Stimulated activated naive CD8-positive, alpha-beta T cell treated with anti-CD3 and anti-CD28 coated beads, Interleukin-15, Interleukin-2, amounts not matched to agents 100 U/mL and 50 U/mL, for 24 hours (primary cell): ENCODE measurements at regions not wholly inside any gene's neighbourhood (a gene's known extent, or its start where the extent isn't known, plus 50 kb on each side); places are given as distances from the start of the nearest gene placed in this dataset.
A peak's percentile ranks its signal among the peaks of the same experiment; 100 is the strongest.

Source experiments
- ATAC-seq: fragments of 150-1000 bp; cut with Tn5 transposase; one replicate; pipeline ENCODE4 v1.10.0; 2021
- DNase-seq: peaks from one replicate; pipeline ENCODE4 v3.0.0; 2021

- peak; percentile 52 for ATAC-seq
- DNase-seq = peak; percentile 69
These were observed 663.7 kb upstream of the B3GAT1 start for GRCh38 chr11:135075740-135076139.

DNA sequence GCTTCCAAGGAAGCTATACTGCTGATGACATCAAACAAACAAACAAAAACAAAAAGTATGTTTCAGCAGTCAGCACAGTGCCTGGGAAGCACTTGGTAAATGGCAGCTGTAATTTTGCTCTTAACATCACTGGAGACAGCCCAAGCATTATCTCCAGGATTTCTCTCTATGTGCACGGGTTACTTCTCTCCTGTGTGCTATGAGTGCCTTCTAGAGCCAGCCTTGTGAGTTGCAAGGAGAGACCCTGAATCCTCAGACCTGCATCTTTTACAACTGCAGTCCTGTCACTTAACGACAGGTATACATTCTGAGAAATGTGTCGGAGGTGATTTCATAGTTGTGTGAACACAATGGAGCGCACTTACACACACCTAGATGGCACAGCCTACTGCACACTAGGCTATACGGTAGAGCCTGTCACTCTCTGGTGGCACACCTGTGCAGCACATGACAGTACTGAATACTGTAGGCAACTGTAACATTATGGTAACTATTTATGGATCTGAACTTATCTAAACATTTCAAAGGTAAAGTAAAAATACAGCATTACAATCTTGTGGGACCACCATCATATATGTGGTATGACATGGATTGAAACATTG lies 662.5 kb upstream of the B3GAT1 start:
- no peak for DNase-seq
- peak; percentile 25 for ATAC-seq

- ATAC-seq (no peak), DNase-seq (no peak)
These were observed 661.8 kb upstream of the B3GAT1 start for GRCh38 chr11:135073870-135074269.

GRCh38 chr11:135073381-135073780 lies 661.3 kb upstream of the B3GAT1 start:
- ATAC-seq (no peak), DNase-seq (no peak)

- DNase-seq (no peak), ATAC-seq (no peak)
These were observed 657.8 kb upstream of the B3GAT1 start for GRCh38 chr11:135069890-135070289.

DNA sequence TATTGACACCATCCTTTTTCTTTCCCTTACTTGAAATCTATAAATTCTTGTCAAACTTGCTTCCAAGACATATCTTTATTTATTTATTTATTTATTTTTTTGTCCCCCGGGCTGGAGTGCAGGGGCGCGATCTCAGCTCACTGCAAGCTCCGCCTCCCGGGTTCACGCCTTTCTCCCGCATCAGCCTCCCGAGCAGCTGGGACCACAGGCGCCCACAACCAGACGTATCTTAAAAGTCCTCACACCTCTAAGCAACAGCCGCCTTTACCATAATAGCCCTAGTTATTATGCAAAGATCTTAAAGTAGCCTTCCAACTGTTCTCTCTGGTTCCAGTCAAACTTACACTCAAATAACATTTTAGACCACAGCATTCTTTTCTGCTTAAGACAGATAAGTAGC lies 657.0 kb upstream of the B3GAT1 start:
- no peak for DNase-seq
- ATAC-seq = no peak

DNA sequence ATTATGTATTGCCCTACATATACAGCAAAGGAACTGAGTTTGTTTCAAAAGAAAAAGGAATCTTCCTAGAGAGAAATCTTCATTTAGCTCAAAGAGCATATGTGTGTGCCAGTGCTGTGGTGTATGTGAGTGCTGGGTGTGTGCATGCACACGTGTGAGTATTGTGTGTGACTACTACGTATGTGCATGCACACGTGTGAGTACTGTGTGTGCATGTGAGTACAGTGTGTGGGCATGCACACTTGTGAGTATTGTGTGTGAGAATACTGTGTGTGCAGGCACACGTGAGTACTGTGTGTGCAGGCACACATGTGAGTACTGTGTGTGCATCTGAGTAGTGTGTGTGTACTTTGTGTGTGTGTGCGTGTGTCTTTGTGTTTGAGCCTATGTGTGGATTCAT lies 651.0 kb upstream of the B3GAT1 start:
- DNase-seq (no peak), ATAC-seq (no peak)

- DNase-seq = no peak
- ATAC-seq = no peak
These were observed 649.1 kb upstream of the B3GAT1 start for GRCh38 chr11:135061166-135061565.

DNA sequence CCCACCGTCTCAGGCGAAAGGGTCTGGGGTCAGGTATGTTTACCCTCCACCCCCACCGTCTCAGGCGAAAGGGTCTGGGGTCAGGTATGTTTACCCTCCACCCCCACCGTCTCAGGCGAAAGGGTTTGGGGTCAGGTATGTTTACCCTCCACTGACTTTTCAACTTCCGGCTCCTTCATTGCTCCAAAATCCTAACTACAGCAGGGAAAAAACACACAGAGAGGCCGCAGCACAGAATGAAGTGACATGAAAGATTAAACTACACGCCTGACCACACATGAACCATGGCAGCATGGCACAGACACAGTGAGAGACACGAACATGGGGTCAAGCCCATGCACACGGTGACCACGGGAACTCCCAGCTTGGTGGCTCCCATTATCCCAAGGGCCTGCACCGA lies 634.9 kb upstream of the B3GAT1 start:
- ATAC-seq = no peak
- DNase-seq = no peak

DNA sequence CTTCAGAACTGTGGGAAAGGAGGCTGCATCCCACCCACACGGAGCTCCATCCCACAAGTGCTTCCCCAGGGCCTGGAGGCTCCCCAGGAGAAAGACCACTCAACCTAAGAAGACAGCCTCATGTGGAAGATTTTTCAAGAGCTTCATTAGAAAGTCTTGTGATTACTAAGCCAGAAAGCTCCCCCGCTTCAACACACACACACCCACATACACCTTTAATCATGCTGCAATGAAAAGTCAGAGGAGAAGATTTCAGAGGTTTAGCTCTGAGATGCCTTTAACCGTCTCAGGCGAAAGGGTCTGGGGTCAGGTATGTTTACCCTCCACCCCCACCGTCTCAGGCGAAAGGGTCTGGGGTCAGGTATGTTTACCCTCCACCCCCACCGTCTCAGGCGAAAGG lies 634.5 kb upstream of the B3GAT1 start:
- ATAC-seq = no peak
- no peak for DNase-seq

GRCh38 chr11:135043434-135043833 lies 631.4 kb upstream of the B3GAT1 start:
- DNase-seq (no peak), ATAC-seq (no peak)

DNA sequence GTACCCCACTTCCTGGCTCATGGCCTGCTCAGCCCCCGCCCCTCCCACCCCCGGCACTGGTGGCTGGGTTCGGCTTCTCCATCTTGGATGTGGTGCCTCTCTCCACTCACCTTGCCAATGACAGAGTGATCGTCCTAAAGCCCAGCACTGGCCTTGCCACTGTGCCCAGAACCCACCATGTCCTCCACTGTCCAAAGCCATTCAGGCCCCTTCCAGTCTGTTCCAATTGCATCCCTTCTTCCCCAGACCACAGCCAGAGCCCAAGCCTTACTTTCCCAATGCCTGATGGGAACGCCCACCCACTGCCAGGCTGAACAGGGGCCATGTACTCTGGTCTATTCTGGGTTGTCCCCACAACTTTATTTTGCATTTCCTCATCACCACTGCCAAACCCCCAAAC lies 625.8 kb upstream of the B3GAT1 start:
- DNase-seq (no peak), ATAC-seq (no peak)

- DNase-seq = no peak
- ATAC-seq = no peak
These were observed 624.7 kb upstream of the B3GAT1 start for GRCh38 chr11:135036488-135037297.

- ATAC-seq (no peak), DNase-seq (no peak)
These were observed 623.2 kb upstream of the B3GAT1 start for GRCh38 chr11:135035282-135035681.

- no peak for ATAC-seq
These were observed 621.5 kb upstream of the B3GAT1 start for GRCh38 chr11:135033540-135033939.

GRCh38 chr11:135031205-135031989 lies 619.4 kb upstream of the B3GAT1 start:
- ATAC-seq = no peak
- DNase-seq = no peak

More at GRCh38 chr11:135033540-135033939, 621.5 kb upstream of the B3GAT1 start:
- DNase-seq = no peak

DNA sequence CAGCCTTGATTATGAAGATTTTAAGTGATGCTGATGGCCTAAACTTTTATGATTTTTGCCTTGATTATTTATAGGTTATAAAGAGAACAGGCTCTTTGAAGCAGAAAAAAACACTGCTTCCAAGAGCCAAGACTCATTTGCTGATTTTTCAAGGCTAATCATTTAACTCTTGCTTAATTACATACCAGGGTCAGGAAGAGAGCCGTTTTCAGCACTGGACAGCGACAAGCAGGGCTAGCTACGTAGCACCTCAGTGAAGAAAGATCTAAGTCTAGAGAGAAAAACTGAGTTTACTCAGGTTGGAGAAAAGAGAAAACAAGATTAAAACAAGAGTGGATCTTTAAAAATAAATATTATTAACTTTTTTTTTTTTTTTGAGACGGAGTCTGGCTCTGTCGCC lies 615.4 kb upstream of the B3GAT1 start:
- DNase-seq (peak; percentile 12), ATAC-seq (no peak)

DNA sequence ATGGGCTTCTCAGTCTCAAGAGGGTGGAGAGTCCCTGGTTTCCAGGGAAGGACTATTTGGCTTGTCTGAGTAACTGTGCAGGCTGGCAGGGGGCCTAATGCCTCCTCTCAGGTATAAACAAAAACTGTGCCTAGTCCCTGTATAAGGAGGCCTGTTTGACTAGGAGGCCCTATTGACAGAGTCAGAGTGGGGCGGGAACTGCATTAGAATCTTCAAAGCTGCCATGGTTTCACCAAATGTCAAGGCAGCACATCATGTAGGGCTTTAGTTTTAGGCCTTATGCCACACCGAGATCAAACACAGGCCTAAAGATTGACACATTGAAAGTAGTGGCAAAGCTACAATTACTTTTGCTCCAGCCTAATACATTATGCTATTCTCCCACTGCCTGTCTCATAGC lies 611.5 kb upstream of the B3GAT1 start:
- ATAC-seq (no peak), DNase-seq (no peak)

- DNase-seq (no peak), ATAC-seq (no peak)
These were observed 610.4 kb upstream of the B3GAT1 start for GRCh38 chr11:135022454-135022853.

GRCh38 chr11:135019899-135020298 lies 607.9 kb upstream of the B3GAT1 start:
- DNase-seq (no peak), ATAC-seq (no peak)

GRCh38 chr11:135019343-135019871 lies 607.4 kb upstream of the B3GAT1 start:
- DNase-seq (no peak), ATAC-seq (no peak)

DNA sequence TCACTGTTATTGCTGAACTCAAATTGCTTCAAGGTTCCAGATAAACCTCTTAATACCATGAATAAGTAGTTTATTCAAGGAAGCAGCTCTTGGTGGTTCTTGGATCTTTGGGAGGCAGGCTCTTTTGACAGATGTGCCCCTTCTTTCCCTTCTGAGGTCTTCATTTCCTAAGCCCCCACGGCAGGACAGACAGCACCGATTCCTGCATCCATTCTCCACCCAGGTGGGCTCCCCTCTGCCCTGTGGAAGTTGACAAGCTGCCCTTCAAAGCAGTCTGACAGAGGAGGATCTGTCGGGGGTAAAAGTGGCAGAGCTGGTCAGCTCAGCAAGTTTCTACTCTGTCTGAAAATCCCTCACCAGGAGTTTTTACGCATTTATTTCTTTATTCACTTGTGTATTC lies 605.3 kb upstream of the B3GAT1 start:
- DNase-seq (no peak), ATAC-seq (no peak)

DNA sequence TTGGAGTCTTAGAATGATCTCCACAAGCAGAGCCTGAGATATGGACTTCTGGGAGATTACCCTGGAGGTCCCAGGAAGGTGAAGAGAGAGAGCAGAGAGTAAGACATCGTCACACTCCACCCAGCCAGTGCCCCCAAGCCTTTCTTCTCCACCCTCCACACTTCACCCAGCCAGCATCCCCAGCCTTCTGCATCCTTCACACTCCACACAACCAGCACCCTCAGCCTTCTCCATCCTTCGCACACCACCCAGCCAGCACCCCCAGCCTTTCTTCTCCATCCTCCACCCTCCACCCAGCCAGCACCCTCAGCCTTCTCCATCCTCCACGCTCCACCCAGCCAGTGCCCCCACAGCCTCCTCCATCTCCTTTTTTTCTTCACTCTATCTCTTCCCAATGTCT lies 603.9 kb upstream of the B3GAT1 start:
- no peak for DNase-seq
- no peak for ATAC-seq
